ENCODE measurements at regions not wholly inside any gene's neighbourhood (a gene's known extent, or its start where the extent isn't known, plus 50 kb on each side); places are given as distances from the start of the nearest gene placed in this dataset.

DNA sequence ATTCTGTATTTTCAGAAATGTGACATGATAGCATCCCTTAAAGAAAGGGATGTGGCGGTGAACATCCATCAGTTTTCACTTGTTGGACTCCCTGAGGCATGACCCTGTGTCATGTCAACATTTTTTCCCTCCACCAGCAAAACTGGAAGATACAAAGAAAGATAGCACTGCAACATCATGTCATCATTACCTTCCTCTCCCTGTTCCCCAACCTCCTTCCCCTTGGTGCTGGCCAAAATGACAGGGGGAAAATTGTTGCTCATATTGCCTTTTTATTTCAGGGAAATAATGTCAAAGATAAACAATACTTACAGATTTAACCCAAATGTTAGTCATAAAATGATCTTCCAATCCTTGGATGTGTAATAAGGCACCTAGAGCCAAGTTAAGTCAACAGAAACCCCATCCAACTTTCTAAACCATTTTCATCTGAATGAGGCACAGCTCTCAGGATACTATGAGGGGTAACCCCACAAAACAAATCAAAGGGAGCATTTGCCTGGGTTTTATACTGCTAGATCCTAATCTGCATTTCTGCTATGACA, 644.3 kb downstream of the ACTL7B start:
- TF ChIP-seq, protein P1, sequence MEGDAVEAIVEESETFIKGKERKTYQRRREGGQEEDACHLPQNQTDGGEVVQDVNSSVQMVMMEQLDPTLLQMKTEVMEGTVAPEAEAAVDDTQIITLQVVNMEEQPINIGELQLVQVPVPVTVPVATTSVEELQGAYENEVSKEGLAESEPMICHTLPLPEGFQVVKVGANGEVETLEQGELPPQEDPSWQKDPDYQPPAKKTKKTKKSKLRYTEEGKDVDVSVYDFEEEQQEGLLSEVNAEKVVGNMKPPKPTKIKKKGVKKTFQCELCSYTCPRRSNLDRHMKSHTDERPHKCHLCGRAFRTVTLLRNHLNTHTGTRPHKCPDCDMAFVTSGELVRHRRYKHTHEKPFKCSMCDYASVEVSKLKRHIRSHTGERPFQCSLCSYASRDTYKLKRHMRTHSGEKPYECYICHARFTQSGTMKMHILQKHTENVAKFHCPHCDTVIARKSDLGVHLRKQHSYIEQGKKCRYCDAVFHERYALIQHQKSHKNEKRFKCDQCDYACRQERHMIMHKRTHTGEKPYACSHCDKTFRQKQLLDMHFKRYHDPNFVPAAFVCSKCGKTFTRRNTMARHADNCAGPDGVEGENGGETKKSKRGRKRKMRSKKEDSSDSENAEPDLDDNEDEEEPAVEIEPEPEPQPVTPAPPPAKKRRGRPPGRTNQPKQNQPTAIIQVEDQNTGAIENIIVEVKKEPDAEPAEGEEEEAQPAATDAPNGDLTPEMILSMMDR (IDR thresholded peaks at IDR 0.05): no peak
- Histone ChIP-seq H3K27ac (no peak overlapping the region), H3K4me3 (no peak overlapping the region)
- no peak for DNase-seq (ENCODE audit: low spot score)

DNA sequence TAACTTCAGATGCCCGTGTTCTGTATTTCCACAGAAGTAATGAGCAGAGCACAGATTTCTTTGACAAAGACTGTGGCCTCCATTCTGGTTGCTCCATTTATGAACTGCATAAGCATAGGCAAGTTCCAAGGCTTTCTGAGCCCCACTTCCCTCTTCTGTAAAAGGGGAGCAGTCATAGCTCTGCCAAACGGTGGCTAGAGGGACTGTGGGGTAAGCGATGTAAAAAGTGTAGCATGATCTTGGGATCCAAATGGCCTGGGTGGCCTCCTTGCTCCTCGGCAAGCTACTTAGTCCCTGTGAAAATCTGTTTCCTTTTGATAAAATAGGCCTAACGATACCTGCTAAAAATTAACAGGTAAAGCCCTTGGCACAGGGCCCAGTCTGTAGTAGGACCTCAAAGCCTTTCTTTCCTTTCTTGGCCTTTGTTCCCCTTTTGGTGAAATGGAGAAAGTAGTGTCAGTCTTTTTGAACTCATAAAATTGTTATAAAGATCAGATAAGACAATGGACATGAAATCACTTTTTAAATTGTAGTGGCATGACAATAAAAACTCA, 646.6 kb downstream of the ACTL7B start:
- H3K4me3 ChIP-seq: no peak overlapping the region
- no peak for DNase-seq (ENCODE audit: low spot score)
- TF ChIP-seq, protein P1 (IDR thresholded peaks at IDR 0.05): no peak
- no peak overlapping the region for H3K27ac ChIP-seq

DNA sequence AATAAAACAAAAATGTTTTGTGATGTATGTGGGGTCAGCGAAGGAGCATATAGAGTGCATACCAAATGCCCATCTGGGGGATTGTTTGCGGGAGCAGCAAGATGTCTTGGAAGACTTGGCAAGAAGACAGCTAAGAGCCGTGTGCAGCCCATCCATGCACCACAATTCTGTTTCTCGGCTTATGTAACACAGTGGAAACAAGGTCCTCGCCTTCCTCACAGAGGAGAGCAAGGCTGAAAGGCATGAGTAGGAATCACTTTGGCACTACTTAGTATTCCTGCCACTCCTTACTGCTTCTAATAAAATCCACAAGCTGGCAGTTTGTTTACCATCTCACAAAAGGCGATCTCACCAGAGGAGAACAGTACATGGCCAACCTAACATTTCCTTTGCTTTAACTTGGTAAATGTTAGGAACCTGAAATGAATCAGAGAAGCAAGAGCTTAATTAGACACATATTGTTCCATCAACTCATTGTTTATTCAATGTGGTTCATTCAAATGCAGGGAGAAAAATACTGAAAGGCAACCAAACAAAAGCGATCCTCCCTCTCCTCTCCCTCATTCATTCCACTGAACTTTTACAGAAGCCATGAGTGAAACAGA, 648.1 kb downstream of the ACTL7B start:
- Histone ChIP-seq H3K27ac (no peak overlapping the region), H3K4me3 (no peak overlapping the region)
- TF ChIP-seq, protein P1 (IDR thresholded peaks at IDR 0.05): no peak
- no peak for DNase-seq (ENCODE audit: low spot score)

DNA sequence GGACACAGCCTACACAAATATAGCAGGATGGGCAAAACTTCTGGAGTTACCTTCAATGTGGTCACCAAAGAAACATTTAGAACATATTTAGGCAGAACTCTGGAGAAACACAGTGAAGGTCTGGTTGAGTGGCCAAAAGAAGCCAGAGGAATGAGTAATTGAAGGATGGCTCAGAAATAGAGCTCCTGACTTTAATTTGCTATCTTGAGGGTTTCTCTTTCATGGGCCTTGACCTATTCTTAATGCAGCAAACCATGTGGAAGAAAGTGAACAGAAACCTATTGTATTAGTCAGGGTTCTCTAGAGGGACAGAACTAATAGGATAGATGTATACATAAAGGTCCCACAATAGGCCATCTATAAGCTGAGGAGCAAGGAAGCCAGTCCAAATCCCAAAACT, 650.5 kb downstream of the ACTL7B start:
- no peak for DNase-seq (ENCODE audit: low spot score)
- TF ChIP-seq, protein P1 (IDR thresholded peaks at IDR 0.05): no peak
- Histone ChIP-seq H3K4me3 (no peak overlapping the region), H3K27ac (no peak overlapping the region)

DNA sequence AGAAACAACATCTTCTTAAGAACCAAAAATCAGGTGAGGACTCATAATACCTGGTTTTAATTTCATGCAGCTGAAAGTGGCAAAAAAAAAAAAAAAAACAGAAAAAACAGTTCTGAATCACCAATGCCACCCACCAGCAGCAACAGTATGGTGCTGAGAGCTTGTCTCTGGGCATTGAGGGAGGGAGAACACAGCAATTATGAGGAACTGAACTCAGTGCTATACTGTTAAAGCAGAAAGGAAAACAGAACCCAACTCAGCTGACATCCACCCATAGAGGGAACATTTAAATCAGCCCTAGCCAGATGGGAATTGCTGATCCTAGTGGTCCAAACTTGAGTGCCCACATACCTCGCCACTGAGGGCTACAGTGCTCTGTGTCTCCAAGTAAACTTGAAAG, 657.9 kb downstream of the ACTL7B start:
- Histone ChIP-seq H3K4me3 (no peak overlapping the region), H3K27ac (no peak overlapping the region)
- TF ChIP-seq, protein P1 (IDR thresholded peaks at IDR 0.05): no peak
- no peak for DNase-seq (ENCODE audit: low spot score)

DNA sequence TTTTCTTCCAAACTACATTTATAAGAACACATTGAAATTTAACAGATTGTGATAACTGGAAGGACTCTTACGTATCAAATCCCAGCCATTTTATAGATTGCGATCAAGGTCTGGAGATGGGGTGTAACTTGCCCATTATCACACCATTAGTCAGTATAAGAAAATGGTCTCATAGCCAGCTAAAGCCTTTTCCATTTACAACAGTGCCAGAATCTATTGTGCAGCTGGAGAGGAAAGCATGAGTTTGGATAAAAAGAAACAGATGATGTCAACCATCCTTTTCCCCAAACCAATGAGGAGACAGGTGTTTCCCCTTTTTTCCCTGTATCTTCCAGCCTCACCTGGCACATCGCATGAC, 658.8 kb downstream of the ACTL7B start:
- TF ChIP-seq, protein P1 (IDR thresholded peaks at IDR 0.05): no peak
- no peak overlapping the region for H3K4me3 ChIP-seq
- no peak for DNase-seq (ENCODE audit: low spot score)
- no peak overlapping the region for H3K27ac ChIP-seq

DNA sequence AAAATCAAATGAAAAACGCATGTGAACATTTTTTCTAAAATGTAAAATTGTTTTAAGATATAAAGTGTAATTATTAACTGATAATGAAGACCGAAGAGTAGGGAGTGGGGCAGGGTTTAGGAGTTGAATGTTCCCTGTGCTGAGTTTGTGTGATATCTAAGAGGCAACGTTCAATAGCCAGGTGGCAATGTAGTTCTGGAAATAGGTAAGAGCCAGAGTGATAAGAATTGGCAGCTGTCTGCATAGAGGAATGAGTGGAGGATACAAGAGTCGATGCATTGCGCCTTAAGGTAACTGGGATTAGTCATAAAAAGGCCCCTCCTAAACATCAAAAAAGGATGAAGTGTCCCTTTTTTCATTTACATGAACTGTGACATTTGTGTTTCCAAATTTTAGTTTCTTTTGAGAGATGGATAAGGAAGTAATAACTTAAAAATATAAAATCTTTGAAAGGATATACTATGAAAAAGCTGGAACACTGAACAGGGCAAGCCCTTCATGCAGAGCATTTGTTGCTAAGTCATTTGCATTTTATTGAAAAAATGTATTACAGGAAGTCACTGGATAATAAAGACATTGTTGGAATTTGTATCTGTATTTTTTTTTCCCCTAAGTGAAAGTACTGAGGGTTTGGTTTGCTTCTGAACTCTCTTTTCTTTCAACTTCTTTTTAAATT, 659.3 kb downstream of the ACTL7B start:
- no peak for DNase-seq (ENCODE audit: low spot score)
- TF ChIP-seq, protein P1 (IDR thresholded peaks at IDR 0.05): no peak
- H3K27ac ChIP-seq: no peak overlapping the region
- no peak overlapping the region for H3K4me3 ChIP-seq
